Activated CD4-positive, alpha-beta memory T cell treated with anti-CD3 and anti-CD28 coated beads for 36 hours (primary cell): ENCODE measurements at regions not wholly inside any gene's neighbourhood (a gene's known extent, or its start where the extent isn't known, plus 50 kb on each side); places are given as distances from the start of the nearest gene placed in this dataset.

ENCODE experiments used
- CTCF ChIA-PET: fragments of 350-600 bp; sonication (Branson Sonifier 250); formaldehyde crosslinking; loops from one replicate; lab custom pipeline; 2021; ENCODE audit warnings: antibody characterized with exemption, inconsistent platforms; lab: Charles Lee
- POLR2A ChIA-PET: fragments of 350-600 bp; sonication (Branson Sonifier 250); formaldehyde crosslinking; loops from one replicate; lab custom pipeline; 2021; ENCODE audit warnings: antibody characterized with exemption; lab: Charles Lee
- DNase-seq: peaks from one replicate; pipeline ENCODE4 v3.0.0-alpha.2; 2020
- H3K27ac Mint-ChIP-seq: one replicate; pipeline ENCODE4 v1.8.0; 2021; ENCODE audit warnings: mixed read lengths
- H3K27me3 Mint-ChIP-seq: one replicate; pipeline ENCODE4 v1.8.0; 2021; ENCODE audit warnings: mixed read lengths
- H3K36me3 Mint-ChIP-seq: one replicate; pipeline ENCODE4 v1.8.0; 2021; ENCODE audit warnings: mixed read lengths
- H3K4me1 Mint-ChIP-seq: one replicate; pipeline ENCODE4 v1.8.0; 2021; ENCODE audit warnings: low read depth, mixed read lengths
- H3K4me3 Mint-ChIP-seq: one replicate; pipeline ENCODE4 v1.8.0; 2021; ENCODE audit warnings: mild to moderate bottlenecking, mixed read lengths
- H3K9me3 Mint-ChIP-seq: one replicate; pipeline ENCODE4 v1.8.0; 2021; ENCODE audit warnings: mixed read lengths
- intact Hi-C: fragments of 100-400 bp; cut with micrococcal nuclease; formaldehyde crosslinking; loops from one replicate; pipeline ENCODE4 v1.15.1; 2023

DNA sequence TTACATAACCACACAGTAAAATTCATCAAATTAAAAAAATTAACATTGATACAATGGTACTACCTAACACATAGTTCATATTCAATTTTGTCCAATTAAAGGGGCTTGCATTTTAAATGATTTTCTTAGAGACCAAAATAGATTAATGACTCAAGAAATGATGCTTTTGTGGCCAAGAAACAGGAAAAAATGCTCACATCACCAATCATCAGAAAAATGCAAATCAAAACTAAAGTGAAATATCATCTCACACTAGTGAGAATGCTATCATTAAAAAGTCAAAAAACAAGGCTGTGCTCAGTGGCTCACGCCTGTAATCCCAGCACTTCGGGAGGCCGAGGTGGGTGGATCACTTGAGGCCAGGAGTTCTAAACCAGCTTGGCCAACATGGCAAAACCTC, 235.6 kb downstream of the PIK3C3 start:
- Mint-ChIP-seq H3K4me1 (no peaks in the 10 kb centered on the region), H3K27me3 (no peaks in the 10 kb centered on the region), H3K27ac (no peak overlapping the region), H3K9me3 (peaks cover 9% of the 10 kb centered on the region), H3K4me3 (no peak overlapping the region), H3K36me3 (peaks cover 2% of the 10 kb centered on the region)
- intact Hi-C loops: no loop called here
- no peak for DNase-seq
- POLR2A ChIA-PET: no interaction called here
- CTCF ChIA-PET: no interaction called here

DNA sequence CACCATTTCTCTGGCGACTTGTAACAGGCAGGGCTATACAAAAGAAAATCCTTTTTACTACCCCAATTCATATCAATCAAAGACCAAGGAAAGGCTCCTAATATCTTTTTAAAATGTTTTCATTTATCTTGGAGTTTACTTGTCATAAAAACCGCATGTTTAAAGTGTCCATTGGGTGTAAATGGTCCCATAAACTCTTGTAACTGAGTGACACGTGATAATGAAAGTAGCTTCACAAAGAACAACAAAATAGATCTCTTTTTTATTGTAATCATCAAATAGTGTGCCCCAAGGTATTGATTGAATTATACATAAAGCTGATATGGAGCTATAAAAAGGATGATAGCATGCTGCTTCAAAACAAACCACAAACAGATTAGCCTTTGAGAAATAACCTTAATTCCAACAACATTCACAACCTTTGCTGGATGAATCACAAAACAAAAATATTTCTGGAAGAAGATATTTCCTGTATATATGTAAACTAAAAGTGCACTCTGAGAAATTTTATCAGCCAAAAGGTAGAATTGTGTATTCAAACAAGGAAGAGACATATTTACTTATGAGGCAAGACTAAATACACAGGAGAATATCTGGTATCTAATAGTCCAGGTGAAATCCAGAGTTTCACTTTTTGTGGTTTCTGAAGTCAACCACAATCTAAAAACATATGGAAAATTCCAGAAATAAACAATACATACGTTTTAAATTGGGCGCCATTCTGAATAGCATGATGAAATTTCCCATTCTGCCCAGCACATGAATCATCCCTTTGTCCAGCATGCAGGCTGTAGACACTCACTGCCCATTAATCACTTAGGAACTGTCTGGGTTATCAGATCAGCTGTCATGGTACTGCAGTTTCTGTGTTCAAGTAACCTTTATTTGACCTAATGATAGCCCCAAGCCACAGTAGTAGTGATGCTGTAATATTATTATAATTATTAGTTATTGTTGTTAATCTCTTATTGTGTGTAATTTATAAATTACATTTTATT, 237.5 kb downstream of the PIK3C3 start:
- Mint-ChIP-seq H3K27ac (no peak overlapping the region), H3K4me1 (no peaks in the 10 kb centered on the region), H3K27me3 (no peaks in the 10 kb centered on the region), H3K36me3 (no peaks in the 10 kb centered on the region), H3K4me3 (no peak overlapping the region), H3K9me3 (peaks cover 9% of the 10 kb centered on the region)
- intact Hi-C loops: no loop called here
- ChIA-PET CTCF (no interaction called here), POLR2A (no interaction called here)
- no peak for DNase-seq

DNA sequence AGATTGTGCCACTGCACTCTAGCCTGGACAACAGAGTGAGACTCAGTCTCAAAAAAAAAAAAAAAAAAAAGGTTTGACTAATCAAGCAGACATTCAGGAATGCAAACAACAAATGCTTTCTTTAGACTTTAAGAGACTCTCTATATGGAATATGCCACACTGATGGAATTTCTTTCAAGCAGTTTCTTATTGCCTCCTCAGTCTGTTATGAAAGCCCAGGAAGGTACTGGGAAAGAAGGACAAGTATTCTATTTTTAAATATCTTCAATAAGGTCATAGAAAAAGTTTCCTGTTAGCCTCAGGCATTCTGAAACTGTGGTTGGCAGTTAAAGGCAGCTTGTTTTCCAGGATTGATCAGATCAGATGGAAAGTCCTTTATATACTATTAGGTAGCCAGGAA, 241.6 kb downstream of the PIK3C3 start:
- no peak for DNase-seq
- POLR2A ChIA-PET: no interaction called here
- H3K27me3 Mint-ChIP-seq: no peaks in the 10 kb centered on the region
- no peaks in the 10 kb centered on the region for H3K9me3 Mint-ChIP-seq
- H3K36me3 Mint-ChIP-seq: no peaks in the 10 kb centered on the region
- CTCF ChIA-PET: no interaction called here
- H3K27ac Mint-ChIP-seq: no peak overlapping the region
- no peaks in the 10 kb centered on the region for H3K4me1 Mint-ChIP-seq
- H3K4me3 Mint-ChIP-seq: no peak overlapping the region
- intact Hi-C loops: no loop called here

DNA sequence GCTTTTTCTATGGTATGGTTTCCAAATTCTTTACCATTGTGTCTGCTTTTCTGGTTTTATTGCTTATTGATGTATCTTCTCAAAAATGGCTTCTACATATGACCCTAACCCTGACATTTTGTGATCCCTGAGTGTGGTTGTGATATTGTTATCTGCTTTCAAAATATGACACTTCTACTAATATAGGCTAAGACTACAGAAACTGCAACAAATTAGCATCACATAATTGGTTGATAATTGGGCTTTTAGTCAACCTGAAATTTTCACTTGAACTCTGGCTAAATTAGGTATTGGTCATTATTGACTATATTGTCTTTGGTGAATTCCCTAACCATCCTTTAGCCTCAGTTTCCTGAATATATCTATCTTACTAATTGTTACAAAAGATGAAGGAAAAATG, 246.1 kb downstream of the PIK3C3 start:
- DNase-seq: no peak
- no peaks in the 10 kb centered on the region for H3K36me3 Mint-ChIP-seq

DNA sequence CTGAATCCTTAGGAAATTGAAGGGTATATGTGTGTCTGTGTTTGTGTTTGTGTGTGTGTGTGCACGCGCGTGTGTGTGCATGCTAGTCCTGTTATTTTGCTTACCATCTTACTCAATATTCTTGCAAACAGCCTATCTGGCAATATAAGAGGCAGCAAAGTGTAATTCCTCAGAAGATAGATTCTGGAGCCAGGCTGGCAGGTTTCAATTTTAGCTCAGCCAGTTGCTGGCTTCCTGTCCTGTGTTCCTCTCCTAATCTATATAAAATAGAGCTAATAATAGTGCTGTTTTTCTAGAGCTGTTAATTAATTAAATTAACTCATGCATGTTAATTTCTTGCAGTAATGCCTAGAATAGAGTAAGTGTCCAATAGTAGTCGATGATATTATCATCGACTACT, 256.2 kb downstream of the PIK3C3 start:
- CTCF ChIA-PET: no interaction called here
- H3K4me1 Mint-ChIP-seq: no peaks in the 10 kb centered on the region
- no peaks in the 10 kb centered on the region for H3K27me3 Mint-ChIP-seq
- H3K4me3 Mint-ChIP-seq: no peak overlapping the region
- H3K36me3 Mint-ChIP-seq: no peaks in the 10 kb centered on the region
- intact Hi-C loops: no loop called here
- no peak for DNase-seq
- POLR2A ChIA-PET: no interaction called here
- no peak overlapping the region for H3K27ac Mint-ChIP-seq
- H3K9me3 Mint-ChIP-seq: peaks cover 3% of the 10 kb centered on the region

More for the DNA sequence above, 246.1 kb downstream of the PIK3C3 start:
- H3K27me3 Mint-ChIP-seq: no peaks in the 10 kb centered on the region
- intact Hi-C loops: no loop called here
- no peaks in the 10 kb centered on the region for H3K4me1 Mint-ChIP-seq
- POLR2A ChIA-PET: no interaction called here
- H3K9me3 Mint-ChIP-seq: peaks cover 4% of the 10 kb centered on the region
- CTCF ChIA-PET: no interaction called here
- no peak overlapping the region for H3K4me3 Mint-ChIP-seq
- H3K27ac Mint-ChIP-seq: no peak overlapping the region

DNA sequence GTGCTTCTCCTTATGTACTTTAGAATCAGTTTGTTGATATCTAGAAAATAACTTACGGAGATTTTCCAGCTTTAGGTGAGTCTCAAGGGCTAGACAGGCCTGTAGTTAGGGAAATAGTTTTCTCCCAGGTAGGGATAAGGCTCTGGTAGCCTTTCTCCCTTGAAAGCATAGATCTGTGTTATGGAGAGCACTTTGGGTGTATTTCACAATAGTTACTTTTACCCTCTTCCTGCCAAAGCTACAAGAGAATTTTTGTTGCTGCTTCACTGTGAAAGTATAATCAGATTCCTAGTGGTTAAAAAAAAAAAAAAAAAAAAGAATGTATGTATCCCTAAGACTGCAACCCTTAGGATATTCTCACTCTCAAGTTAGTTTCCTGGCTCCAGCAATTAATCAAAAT, 267.5 kb downstream of the PIK3C3 start:
- no peak overlapping the region for H3K27ac Mint-ChIP-seq
- H3K4me3 Mint-ChIP-seq: no peak overlapping the region
- DNase-seq: no peak
- no peaks in the 10 kb centered on the region for H3K27me3 Mint-ChIP-seq
- ChIA-PET CTCF (interaction anchor here (0.9 kb wide), 1 partner anchor 108 kb away, joined by 3 read pairs; no protein-coding TSS in a partner anchor), POLR2A (no interaction called here)
- peaks cover 4% of the 10 kb centered on the region for H3K9me3 Mint-ChIP-seq
- intact Hi-C loops: no loop called here
- no peaks in the 10 kb centered on the region for H3K36me3 Mint-ChIP-seq
- no peaks in the 10 kb centered on the region for H3K4me1 Mint-ChIP-seq

DNA sequence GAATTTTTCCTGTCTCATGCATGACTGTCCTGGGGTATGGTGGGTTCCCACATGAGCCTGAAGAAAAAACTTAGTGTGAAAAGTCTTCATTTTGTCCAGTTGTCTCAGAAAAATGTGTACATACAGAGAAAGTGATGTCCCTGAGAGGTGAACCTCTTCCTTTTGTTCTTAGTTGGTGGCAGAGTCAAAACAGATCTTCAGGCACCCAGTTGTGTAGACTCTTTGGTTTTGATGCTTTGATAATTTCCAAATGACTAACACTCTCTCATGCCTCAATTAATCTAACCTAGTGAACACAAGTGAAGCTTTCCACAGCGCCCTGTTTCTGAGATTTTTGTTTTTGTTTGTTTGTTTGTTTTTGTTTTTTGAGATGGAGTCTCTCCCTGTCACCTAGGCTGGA, 273.5 kb downstream of the PIK3C3 start:
- H3K27me3 Mint-ChIP-seq: no peaks in the 10 kb centered on the region
- intact Hi-C loops: no loop called here

DNA sequence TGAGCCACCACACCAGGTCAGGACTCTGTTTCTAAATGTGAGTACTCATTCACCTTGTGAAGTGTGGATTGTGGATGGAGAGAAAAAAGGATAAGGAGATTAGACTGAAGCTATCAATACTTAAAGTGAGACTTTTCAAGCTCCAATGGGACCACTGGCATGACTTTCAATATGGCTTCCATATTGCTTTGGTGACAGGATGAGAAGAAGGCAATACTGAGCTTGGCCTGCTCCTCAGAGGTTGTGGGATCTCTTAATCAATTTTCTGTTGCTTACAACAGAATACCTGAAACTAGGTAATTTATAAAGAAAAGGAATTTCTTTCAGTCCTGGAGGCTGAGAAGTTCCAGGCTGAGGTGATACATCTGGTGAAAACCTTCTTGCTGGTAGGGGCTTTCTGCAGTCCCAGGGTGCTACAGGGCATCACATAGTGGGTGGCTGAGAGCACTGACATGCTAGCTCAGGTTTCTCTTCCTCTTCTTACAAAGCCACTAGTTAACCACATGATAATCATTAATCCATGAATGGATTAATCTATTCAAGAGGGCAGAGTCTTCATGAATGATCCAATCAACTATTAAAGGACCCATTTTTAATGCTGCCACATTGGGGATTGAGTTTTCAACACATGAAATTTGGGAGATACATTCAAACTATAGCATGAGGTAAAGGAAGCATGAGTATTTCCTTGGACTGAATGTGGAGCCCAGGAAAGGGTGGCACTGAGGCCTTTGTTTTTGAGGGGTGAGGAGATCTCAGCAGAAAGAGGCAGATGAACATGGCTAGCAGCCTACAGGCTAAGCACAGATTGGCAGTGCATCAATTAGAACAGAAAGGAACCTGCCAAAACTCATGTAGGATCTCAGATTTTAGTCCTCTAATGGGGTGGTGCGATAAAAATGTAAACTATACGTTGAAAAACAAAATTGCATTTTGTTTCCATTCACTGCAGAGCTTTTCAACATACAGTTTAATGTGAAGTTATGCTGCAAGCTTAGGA, 274.5 kb downstream of the PIK3C3 start:
- H3K4me1 Mint-ChIP-seq: no peaks in the 10 kb centered on the region
- H3K27me3 Mint-ChIP-seq: no peaks in the 10 kb centered on the region
- no peaks in the 10 kb centered on the region for H3K36me3 Mint-ChIP-seq
- H3K27ac Mint-ChIP-seq: no peak overlapping the region
- ChIA-PET CTCF (no interaction called here), POLR2A (no interaction called here)
- intact Hi-C loops: no loop called here
- no peaks in the 10 kb centered on the region for H3K9me3 Mint-ChIP-seq
- H3K4me3 Mint-ChIP-seq: no peak overlapping the region
- no peak for DNase-seq

More for the DNA sequence above, 273.5 kb downstream of the PIK3C3 start:
- CTCF ChIA-PET: no interaction called here
- POLR2A ChIA-PET: no interaction called here
- Mint-ChIP-seq H3K4me3 (no peak overlapping the region), H3K9me3 (no peaks in the 10 kb centered on the region), H3K36me3 (no peaks in the 10 kb centered on the region), H3K4me1 (no peaks in the 10 kb centered on the region), H3K27ac (no peak overlapping the region)
- DNase-seq: no peak

DNA sequence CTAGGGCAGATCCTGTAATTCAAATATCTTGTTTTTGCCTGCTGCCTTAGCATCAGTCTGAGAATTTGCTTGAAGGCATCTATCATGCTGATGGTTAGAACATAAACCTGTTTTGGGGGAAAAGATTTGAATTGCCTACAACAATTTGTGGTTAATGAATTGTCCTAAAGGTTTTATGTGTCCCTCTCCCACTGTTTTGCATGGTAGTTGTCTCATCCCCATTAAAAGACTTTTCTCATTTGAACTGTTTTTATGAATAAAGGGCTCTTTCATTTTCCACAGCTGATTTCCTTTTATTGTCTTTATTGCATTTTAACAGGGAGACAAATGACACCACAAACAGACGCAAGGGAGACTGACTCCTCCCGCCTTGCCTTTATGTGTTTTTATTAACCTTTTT, 275.6 kb downstream of the PIK3C3 start:
- no peaks in the 10 kb centered on the region for H3K27me3 Mint-ChIP-seq
- CTCF ChIA-PET: no interaction called here
- H3K27ac Mint-ChIP-seq: no peak overlapping the region
- H3K9me3 Mint-ChIP-seq: no peaks in the 10 kb centered on the region
- no peak overlapping the region for H3K4me3 Mint-ChIP-seq
- no peaks in the 10 kb centered on the region for H3K36me3 Mint-ChIP-seq
- intact Hi-C loops: no loop called here
- DNase-seq: no peak
- POLR2A ChIA-PET: no interaction called here
- H3K4me1 Mint-ChIP-seq: no peaks in the 10 kb centered on the region

DNA sequence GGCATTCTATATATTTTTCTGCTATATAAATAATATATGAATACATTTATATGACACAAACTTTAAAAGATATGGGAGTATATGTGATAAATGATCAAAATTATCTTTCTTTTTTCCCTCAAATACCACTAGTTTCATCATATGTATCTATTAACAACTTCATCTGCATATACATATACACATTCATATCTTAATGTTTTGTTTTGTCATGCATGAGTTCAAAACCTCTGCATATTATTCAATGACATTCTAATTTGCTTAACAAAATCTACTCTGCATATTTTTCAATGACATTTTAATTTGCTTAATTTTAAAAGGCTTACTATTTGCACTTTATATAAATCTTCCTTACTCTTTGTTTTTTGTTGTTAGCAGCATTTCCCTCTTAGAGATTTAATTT, 276.2 kb downstream of the PIK3C3 start:
- Mint-ChIP-seq H3K4me1 (no peaks in the 10 kb centered on the region), H3K9me3 (no peaks in the 10 kb centered on the region), H3K27me3 (no peaks in the 10 kb centered on the region), H3K27ac (no peak overlapping the region), H3K36me3 (no peaks in the 10 kb centered on the region), H3K4me3 (no peak overlapping the region)
- intact Hi-C loops: no loop called here
- no peak for DNase-seq
- CTCF ChIA-PET: no interaction called here
- POLR2A ChIA-PET: no interaction called here

DNA sequence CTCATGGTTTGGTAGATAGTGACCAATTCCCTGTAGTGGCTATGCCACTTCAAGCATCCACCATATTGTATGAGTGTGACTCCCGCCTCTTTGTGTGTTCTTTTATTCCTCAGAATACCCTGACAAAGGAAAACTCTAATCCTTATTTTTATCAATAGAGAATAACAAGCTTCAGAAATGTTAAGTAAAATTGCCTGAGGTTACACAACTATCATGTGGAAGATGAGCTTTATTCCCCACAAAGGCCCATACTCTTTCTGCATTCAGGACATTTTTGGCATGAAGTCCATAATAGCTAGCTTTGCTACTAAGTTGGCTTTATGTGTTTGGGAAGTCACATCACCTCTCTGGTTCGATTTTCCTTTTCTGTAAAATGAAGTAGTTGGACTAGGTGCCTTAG, 276.8 kb downstream of the PIK3C3 start:
- H3K27ac Mint-ChIP-seq: no peak overlapping the region
- no peaks in the 10 kb centered on the region for H3K27me3 Mint-ChIP-seq
- intact Hi-C loops: no loop called here
- no peak overlapping the region for H3K4me3 Mint-ChIP-seq
- H3K9me3 Mint-ChIP-seq: no peaks in the 10 kb centered on the region
- no peaks in the 10 kb centered on the region for H3K4me1 Mint-ChIP-seq
- no peaks in the 10 kb centered on the region for H3K36me3 Mint-ChIP-seq
- ChIA-PET POLR2A (no interaction called here), CTCF (no interaction called here)
- no peak for DNase-seq

DNA sequence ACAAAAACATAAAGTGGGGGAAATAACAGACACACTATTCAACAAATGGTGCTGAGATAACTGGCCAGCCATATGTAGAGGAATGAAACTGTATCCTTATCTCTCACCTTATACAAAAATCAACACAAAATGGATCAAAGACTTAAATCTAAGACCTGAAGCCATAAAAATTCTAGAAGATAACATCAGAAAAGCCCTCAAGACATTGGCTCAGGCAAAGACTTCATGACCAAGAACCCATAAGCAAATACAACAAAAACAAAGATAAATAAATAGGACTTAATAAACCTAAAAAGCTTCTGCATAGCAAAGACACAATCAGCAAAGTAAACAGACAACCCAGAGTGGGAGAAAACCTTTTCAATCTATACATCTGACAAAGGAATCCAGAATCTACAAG, 278.9 kb downstream of the PIK3C3 start:
- intact Hi-C loops: no loop called here
- no peak for DNase-seq
- CTCF ChIA-PET: no interaction called here
- Mint-ChIP-seq H3K4me3 (no peak overlapping the region), H3K9me3 (peaks cover 6% of the 10 kb centered on the region), H3K36me3 (no peaks in the 10 kb centered on the region), H3K4me1 (no peaks in the 10 kb centered on the region), H3K27ac (no peak overlapping the region), H3K27me3 (no peaks in the 10 kb centered on the region)
- POLR2A ChIA-PET: no interaction called here
